Activated naive CD8-positive, alpha-beta T cell treated with anti-CD3 and anti-CD28 coated beads, Interleukin-2, amount 10 ng/mL, durations not matched to agents 7 days and 5 days (primary cell): ENCODE measurements at regions not wholly inside any gene's neighbourhood (a gene's known extent, or its start where the extent isn't known, plus 50 kb on each side); places are given as distances from the start of the nearest gene placed in this dataset.

Experiments used
- ATAC-seq: fragments of 150-1000 bp; cut with Tn5 transposase; one replicate; pipeline ENCODE4 v1.10.0; 2021; ENCODE audit warnings: low read depth, moderate library complexity
- POLR2A ChIA-PET: fragments of 350-600 bp; sonication (Branson Sonifier 250); formaldehyde crosslinking; loops from one replicate; lab custom pipeline; 2021; ENCODE audit warnings: antibody characterized with exemption; lab: Charles Lee
- DNase-seq: peaks from one replicate; pipeline ENCODE4 v3.0.0; 2021
- H3K27ac Mint-ChIP-seq: one replicate; pipeline ENCODE4 v1.8.0; 2022; ENCODE audit warnings: mild to moderate bottlenecking, mixed read lengths
- H3K27me3 Mint-ChIP-seq: one replicate; pipeline ENCODE4 v1.8.0; 2022; ENCODE audit warnings: mild to moderate bottlenecking, moderate library complexity, mixed read lengths
- H3K36me3 Mint-ChIP-seq: one replicate; pipeline ENCODE4 v1.8.0; 2021; ENCODE audit warnings: mild to moderate bottlenecking, mixed read lengths
- H3K4me1 Mint-ChIP-seq: one replicate; pipeline ENCODE4 v1.8.0; 2021; ENCODE audit warnings: mixed read lengths
- H3K4me3 Mint-ChIP-seq: one replicate; pipeline ENCODE4 v1.8.0; 2022; ENCODE audit warnings: mild to moderate bottlenecking, moderate library complexity, mixed read lengths
- H3K9me3 Mint-ChIP-seq: one replicate; pipeline ENCODE4 v1.8.0; 2021; ENCODE audit warnings: mixed read lengths

DNA sequence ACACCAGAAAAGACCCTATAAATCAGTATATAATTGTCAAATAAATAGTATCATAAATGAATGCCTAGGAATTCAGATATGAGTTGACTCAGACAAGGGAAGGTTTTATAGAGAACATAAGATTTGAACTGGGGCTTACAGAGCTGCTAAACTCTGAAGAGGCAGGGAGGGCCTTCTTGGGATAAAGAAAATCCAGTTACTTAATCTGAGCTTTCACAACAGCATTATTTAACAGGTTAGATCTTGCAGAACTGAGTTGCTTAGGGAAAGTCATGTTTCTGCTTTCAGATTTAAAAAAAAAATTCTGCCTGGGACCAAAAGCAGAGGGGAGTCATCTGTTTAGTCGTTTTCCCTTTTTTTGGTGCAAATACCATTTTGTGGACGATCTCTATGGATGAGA is 594.8 kb upstream of the FZD8 start:
- H3K4me3 Mint-ChIP-seq: no peak overlapping the region
- H3K9me3 Mint-ChIP-seq: peaks cover 10% of the 10 kb centered on the region
- POLR2A ChIA-PET: no interaction called here
- DNase-seq (no peak), ATAC-seq (no peak)
- no peaks in the 10 kb centered on the region for H3K27me3 Mint-ChIP-seq
- peaks cover 1% of the 10 kb centered on the region for H3K36me3 Mint-ChIP-seq
- H3K27ac Mint-ChIP-seq: no peak overlapping the region
- no peaks in the 10 kb centered on the region for H3K4me1 Mint-ChIP-seq

DNA sequence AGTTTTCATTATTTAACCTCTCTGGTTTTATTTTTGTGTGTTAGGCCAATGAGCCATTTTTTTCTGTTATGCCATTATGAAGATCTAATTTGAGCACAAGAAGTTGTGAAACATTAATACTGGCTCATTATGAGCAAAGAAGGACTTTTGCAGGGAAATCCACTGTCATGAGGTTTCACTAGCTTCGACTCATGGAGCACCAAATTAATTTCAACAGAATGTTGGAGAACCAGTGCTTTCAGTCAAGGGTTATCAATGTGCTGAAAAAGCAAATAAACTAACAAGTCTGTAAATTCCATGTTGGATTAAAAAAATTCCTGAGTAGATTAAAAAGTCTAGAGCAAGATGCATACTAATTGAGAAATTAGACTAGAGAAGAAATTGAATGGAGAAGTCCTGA is 594.2 kb upstream of the FZD8 start:
- POLR2A ChIA-PET: no interaction called here
- H3K4me3 Mint-ChIP-seq: no peak overlapping the region
- ATAC-seq (no peak), DNase-seq (no peak)
- no peak overlapping the region for H3K27ac Mint-ChIP-seq
- H3K4me1 Mint-ChIP-seq: no peaks in the 10 kb centered on the region
- peaks cover 1% of the 10 kb centered on the region for H3K36me3 Mint-ChIP-seq
- H3K27me3 Mint-ChIP-seq: no peaks in the 10 kb centered on the region
- H3K9me3 Mint-ChIP-seq: peaks cover 10% of the 10 kb centered on the region

DNA sequence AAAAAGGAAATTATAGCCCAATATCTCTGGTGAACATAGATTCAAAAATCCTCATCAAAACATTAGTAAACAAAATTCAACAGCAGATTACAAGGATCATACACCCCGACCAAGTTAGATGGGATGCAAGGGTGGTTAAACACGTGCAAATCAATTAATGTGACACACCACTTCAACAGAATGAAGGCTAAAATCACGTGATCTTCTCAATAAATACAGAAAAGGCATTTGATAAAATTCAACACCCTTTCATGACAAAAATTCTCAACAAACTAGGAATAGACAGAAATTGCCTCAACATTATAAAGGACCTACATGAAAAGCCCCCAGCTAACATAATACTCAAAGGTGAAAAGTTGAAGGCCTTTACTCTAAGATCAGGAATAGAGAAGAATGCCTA is 590.8 kb upstream of the FZD8 start:
- Mint-ChIP-seq H3K4me3 (no peak overlapping the region), H3K27me3 (no peaks in the 10 kb centered on the region), H3K36me3 (no peaks in the 10 kb centered on the region), H3K9me3 (peaks cover 7% of the 10 kb centered on the region), H3K27ac (no peak overlapping the region), H3K4me1 (no peaks in the 10 kb centered on the region)
- ATAC-seq (no peak), DNase-seq (no peak)
- POLR2A ChIA-PET: no interaction called here

DNA sequence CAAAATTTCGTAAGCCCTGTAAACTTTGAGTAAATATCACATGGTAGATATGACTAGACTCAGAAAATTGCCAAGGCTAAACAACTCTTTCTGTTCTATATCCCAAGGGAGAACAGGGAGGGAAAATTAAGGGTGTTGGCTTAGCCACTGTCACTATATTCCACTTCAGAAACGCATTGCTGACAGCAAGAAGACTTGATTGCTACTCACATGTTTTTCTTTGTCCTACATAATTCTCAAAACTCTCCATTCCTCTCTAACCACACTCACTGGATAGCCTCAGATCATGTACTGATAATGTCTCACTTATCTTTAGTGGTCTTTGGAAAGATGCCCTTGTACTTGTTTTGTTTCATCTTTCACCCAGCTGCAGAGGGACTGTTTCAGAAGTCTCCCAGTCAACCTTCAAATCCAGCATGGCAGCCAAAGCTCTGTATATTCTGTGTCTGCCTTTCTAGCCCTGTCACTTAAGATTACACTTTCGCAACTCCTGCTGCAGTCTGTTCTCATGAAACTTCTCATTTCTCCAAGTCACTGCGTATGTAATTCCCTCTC is 582.4 kb upstream of the FZD8 start:
- POLR2A ChIA-PET: no interaction called here
- Mint-ChIP-seq H3K4me1 (no peaks in the 10 kb centered on the region), H3K27ac (no peak overlapping the region), H3K36me3 (no peaks in the 10 kb centered on the region), H3K4me3 (no peak overlapping the region), H3K27me3 (no peaks in the 10 kb centered on the region), H3K9me3 (peaks cover 1% of the 10 kb centered on the region)
- no peak for ATAC-seq
- DNase-seq: no peak

- H3K27ac Mint-ChIP-seq: no peak overlapping the region
- no peak for DNase-seq
- H3K4me3 Mint-ChIP-seq: no peak overlapping the region
- POLR2A ChIA-PET: no interaction called here
- no peaks in the 10 kb centered on the region for H3K27me3 Mint-ChIP-seq
- H3K9me3 Mint-ChIP-seq: peaks cover 4% of the 10 kb centered on the region
- no peak for ATAC-seq
- no peaks in the 10 kb centered on the region for H3K4me1 Mint-ChIP-seq
- no peaks in the 10 kb centered on the region for H3K36me3 Mint-ChIP-seq
These were observed 579.0 kb upstream of the FZD8 start for GRCh38 chr10:36221101-36221500.

DNA sequence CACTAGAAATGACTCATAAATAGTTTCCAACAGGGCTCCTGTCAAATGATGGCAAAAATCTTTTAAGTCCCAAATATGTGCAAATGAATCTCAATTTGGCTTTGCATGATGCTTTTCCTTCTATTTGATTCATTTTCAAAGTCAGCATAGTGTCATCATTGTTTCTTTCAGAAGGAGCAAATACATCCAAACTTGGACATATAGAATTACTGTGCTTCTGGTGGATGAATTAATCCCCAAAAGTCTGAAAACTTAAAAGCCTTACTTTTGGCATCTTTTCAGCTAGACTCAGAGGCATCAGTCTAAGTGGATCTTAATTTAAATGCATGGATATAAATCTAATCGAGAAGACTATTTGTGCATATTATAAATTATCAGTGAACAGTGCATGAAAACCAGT is 578.1 kb upstream of the FZD8 start:
- Mint-ChIP-seq H3K4me3 (no peak overlapping the region), H3K4me1 (no peaks in the 10 kb centered on the region), H3K36me3 (no peaks in the 10 kb centered on the region), H3K27me3 (no peaks in the 10 kb centered on the region), H3K27ac (no peak overlapping the region), H3K9me3 (peaks cover 4% of the 10 kb centered on the region)
- ATAC-seq: no peak
- DNase-seq: no peak
- POLR2A ChIA-PET: no interaction called here

DNA sequence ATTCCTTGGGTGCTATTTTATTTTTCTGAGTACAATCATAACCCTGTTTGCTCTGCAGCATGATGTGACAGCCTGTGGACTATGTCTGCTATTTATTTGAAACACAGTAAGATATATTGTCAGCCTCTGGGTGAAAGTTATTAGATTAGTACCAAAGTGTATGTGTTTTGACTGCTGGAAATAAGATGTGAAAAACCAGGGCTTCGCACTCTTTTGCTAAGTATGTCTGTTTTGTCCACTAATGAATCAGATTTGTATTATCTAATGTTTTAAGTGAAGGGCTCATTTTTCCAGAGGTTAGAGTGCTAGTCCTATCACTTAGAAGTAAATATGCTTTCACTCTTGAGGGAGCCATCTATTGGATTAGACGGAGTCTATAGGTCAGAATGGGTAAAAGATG is 569.8 kb upstream of the FZD8 start:
- H3K27ac Mint-ChIP-seq: no peak overlapping the region
- H3K4me3 Mint-ChIP-seq: no peak overlapping the region
- H3K27me3 Mint-ChIP-seq: no peaks in the 10 kb centered on the region
- no peak for ATAC-seq
- POLR2A ChIA-PET: no interaction called here
- no peaks in the 10 kb centered on the region for H3K36me3 Mint-ChIP-seq
- H3K9me3 Mint-ChIP-seq: peaks cover 2% of the 10 kb centered on the region
- DNase-seq: no peak
- no peaks in the 10 kb centered on the region for H3K4me1 Mint-ChIP-seq

DNA sequence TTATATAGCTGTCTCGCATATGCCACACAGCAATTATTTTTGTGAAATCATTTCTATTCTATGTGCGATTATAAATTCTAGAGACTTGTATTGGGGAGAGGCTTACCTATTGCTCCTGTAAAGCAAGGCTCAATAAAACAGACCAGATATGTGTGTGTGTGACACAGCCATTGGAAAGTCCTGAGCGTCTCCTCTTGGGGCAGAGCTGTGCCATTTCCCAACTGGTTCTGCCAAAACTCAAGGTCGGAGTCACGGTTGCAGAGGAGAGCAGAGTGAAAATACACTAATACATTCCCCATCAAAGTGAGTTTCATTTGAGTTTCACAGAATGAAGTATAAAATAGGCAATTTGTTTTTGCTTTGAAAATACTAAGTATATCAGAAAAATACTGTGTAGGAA is 567.4 kb upstream of the FZD8 start:
- Mint-ChIP-seq H3K4me1 (no peaks in the 10 kb centered on the region), H3K27me3 (no peaks in the 10 kb centered on the region), H3K36me3 (no peaks in the 10 kb centered on the region), H3K9me3 (peaks cover 2% of the 10 kb centered on the region), H3K4me3 (no peak overlapping the region), H3K27ac (no peak overlapping the region)
- DNase-seq (no peak), ATAC-seq (no peak)
- POLR2A ChIA-PET: no interaction called here

DNA sequence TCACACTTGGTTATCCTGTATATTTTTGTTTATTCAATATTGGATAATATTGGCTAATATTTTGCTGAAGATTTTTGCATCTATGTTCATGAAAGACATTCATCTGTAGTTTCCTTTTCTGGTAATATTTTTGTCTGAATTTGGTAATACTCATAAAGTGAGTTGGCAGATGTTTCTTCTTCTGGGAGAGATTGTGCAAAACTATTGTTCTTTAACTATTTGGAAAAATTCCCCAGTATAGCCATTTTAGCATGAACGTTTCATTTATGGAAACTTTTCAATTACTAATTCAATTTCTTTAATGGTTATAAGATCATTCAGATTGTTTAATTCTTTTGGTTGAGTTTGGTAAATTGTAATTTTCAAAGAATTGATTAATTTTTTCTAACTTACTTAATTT is 560.8 kb upstream of the FZD8 start:
- POLR2A ChIA-PET: no interaction called here
- Mint-ChIP-seq H3K27me3 (no peaks in the 10 kb centered on the region), H3K36me3 (no peaks in the 10 kb centered on the region), H3K4me3 (no peak overlapping the region), H3K9me3 (peaks cover 2% of the 10 kb centered on the region), H3K27ac (no peak overlapping the region), H3K4me1 (no peaks in the 10 kb centered on the region)
- ATAC-seq (no peak), DNase-seq (no peak)

DNA sequence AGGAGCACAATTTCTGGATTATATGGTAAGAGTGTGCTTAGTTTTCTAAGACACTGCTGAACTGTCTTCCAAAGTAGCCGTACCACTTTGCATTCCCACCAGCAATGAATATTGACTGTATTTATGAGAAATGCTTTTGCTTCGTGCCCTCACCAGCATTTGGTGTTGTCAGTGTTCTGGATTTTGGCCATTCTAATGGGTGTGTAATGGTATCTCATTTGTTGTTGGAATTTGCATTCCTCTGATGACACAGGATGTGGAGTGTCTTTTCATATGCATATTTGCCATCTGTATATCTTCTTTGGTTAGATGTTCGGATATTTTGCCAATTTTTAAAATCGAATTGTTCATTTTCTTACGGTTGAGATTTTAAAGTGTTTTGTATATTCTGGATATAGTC is 558.5 kb upstream of the FZD8 start:
- peaks cover 5% of the 10 kb centered on the region for H3K9me3 Mint-ChIP-seq
- no peaks in the 10 kb centered on the region for H3K27me3 Mint-ChIP-seq
- H3K27ac Mint-ChIP-seq: no peak overlapping the region
- no peaks in the 10 kb centered on the region for H3K36me3 Mint-ChIP-seq
- DNase-seq (no peak), ATAC-seq (no peak)
- H3K4me3 Mint-ChIP-seq: no peak overlapping the region
- no peaks in the 10 kb centered on the region for H3K4me1 Mint-ChIP-seq
- POLR2A ChIA-PET: no interaction called here

DNA sequence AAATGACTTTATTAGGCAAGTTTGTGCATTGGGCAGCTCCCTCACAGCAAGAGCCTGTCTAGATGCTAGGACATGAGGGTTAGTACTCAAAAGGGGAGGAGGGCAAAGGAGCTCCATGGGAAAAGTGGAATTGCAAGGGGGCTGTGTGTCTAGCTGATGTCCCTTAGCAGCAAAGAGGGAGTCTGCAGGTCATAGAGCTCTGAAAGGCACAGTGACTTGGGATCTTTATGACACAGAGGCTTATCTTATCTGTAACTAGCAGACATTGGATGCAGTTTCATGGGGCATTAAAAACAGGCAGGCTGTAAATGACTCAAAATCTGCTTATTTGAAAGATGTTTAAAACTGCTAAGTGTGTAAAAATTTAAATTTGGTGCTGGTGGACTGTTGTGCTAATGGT is 556.2 kb upstream of the FZD8 start:
- Mint-ChIP-seq H3K27me3 (no peaks in the 10 kb centered on the region), H3K36me3 (no peaks in the 10 kb centered on the region), H3K4me1 (no peaks in the 10 kb centered on the region), H3K4me3 (no peak overlapping the region), H3K27ac (no peak overlapping the region), H3K9me3 (peaks cover 12% of the 10 kb centered on the region)
- POLR2A ChIA-PET: no interaction called here
- DNase-seq (no peak), ATAC-seq (no peak)

DNA sequence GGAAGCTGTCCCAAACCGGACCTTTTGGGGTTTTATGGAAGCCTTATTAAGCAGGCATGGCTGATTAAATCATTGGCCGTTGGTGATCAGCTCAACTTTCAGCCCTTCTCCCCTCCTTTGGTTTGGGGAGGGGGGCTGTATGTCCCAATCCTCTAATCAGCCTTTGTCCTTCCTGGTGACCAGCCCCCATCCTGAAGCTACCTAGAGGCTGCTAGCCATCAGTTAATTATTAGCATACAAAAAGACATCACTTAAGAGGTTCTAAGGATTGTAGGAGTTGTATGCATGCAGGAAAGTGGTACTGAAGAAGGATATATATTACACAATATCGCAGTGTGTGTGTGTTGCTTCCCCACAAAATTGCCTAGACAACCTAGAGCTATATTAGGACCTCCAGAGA is 553.3 kb upstream of the FZD8 start:
- POLR2A ChIA-PET: no interaction called here
- Mint-ChIP-seq H3K4me1 (no peaks in the 10 kb centered on the region), H3K9me3 (peaks cover 20% of the 10 kb centered on the region), H3K36me3 (no peaks in the 10 kb centered on the region), H3K27ac (no peak overlapping the region), H3K27me3 (no peaks in the 10 kb centered on the region), H3K4me3 (no peak overlapping the region)
- DNase-seq (no peak), ATAC-seq (no peak)

GRCh38 chr10:36194276-36194675 is 552.2 kb upstream of the FZD8 start:
- Mint-ChIP-seq H3K9me3 (peaks cover 25% of the 10 kb centered on the region), H3K27ac (no peak overlapping the region), H3K36me3 (no peaks in the 10 kb centered on the region), H3K27me3 (no peaks in the 10 kb centered on the region), H3K4me3 (no peak overlapping the region), H3K4me1 (no peaks in the 10 kb centered on the region)
- POLR2A ChIA-PET: no interaction called here
- ATAC-seq (no peak), DNase-seq (no peak)

DNA sequence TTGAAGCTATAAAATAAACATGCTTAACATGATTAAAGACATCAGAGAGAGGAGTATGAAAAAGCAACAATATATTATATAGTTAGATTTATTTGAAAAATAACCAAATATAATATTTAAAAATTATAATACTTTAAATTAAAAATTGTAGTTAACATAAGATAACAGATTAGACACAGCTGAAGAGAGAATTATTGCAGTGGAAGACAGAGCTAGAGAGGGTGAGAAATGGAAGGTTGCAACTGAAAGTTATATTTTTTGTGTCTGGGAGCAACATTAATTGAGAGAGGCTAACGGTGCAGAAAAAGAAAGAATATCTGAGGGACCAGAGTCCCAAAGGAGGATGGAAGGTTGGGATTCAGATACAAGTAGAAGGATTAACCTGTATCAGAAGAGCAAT is 548.9 kb upstream of the FZD8 start:
- no peak overlapping the region for H3K4me3 Mint-ChIP-seq
- DNase-seq (no peak), ATAC-seq (no peak)
- H3K4me1 Mint-ChIP-seq: no peaks in the 10 kb centered on the region
- H3K27ac Mint-ChIP-seq: no peak overlapping the region
- POLR2A ChIA-PET: no interaction called here
- H3K27me3 Mint-ChIP-seq: no peaks in the 10 kb centered on the region
- H3K9me3 Mint-ChIP-seq: peaks cover 22% of the 10 kb centered on the region
- H3K36me3 Mint-ChIP-seq: no peaks in the 10 kb centered on the region

DNA sequence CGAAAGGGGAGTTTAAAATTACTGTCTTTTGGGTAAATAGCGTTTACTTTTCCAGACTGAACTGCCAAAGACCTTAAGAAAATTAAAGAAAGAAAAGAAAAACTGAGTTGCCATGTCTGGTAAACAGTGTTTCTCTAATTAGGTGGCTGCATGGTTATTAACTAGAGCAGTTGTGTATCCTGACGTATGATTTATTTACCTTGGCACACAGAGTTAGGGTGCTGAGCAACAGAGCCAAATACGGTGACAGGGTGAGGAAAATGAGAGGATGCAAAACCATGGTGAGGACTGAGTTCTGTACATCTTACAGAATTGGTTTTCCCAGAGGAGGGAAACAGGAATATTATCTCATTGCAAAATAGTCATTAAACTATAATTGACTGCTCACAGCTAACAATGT is 546.4 kb upstream of the FZD8 start:
- H3K27me3 Mint-ChIP-seq: no peaks in the 10 kb centered on the region
- ATAC-seq (no peak), DNase-seq (no peak)
- no peak overlapping the region for H3K27ac Mint-ChIP-seq
- POLR2A ChIA-PET: no interaction called here
- no peaks in the 10 kb centered on the region for H3K4me1 Mint-ChIP-seq
- no peak overlapping the region for H3K4me3 Mint-ChIP-seq
- H3K9me3 Mint-ChIP-seq: peaks cover 15% of the 10 kb centered on the region
- no peaks in the 10 kb centered on the region for H3K36me3 Mint-ChIP-seq
